ENCODE measurements at regions not wholly inside any gene's neighbourhood (a gene's known extent, or its start where the extent isn't known, plus 50 kb on each side); places are given as distances from the start of the nearest gene placed in this dataset.

- no peak for DNase-seq (ENCODE audit: low read depth in 2 of 2)
Observed at GRCh38 chr10:10938676-10939075, 79.0 kb upstream of the CELF2 start.

- DNase-seq (ENCODE audit: low read depth in 2 of 2), result no peak
Observed at GRCh38 chr10:10941127-10941730, 76.4 kb upstream of the CELF2 start.

GRCh38 chr10:10942441-10942840 lies 75.2 kb upstream of the CELF2 start:
- DNase-seq (ENCODE audit: low read depth in 2 of 2), result no peak

GRCh38 chr10:10946081-10946480 lies 71.6 kb upstream of the CELF2 start:
- no peak for DNase-seq (ENCODE audit: low read depth in 2 of 2)

GRCh38 chr10:10946801-10947200 lies 70.9 kb upstream of the CELF2 start:
- no peak for DNase-seq (ENCODE audit: low read depth in 2 of 2)

- no peak for DNase-seq (ENCODE audit: low read depth in 2 of 2)
Observed at GRCh38 chr10:10951675-10952074, 66.0 kb upstream of the CELF2 start.

GRCh38 chr10:10952800-10953199 lies 64.9 kb upstream of the CELF2 start:
- no peak for DNase-seq (ENCODE audit: low read depth in 2 of 2)

- DNase-seq (ENCODE audit: low read depth in 2 of 2), result no peak
Observed at GRCh38 chr10:10956681-10957542, 60.8 kb upstream of the CELF2 start.

GRCh38 chr10:10958041-10958440 lies 59.6 kb upstream of the CELF2 start:
- no peak for DNase-seq (ENCODE audit: low read depth in 2 of 2)

- DNase-seq (ENCODE audit: low read depth in 2 of 2), result no peak
Observed at GRCh38 chr10:10959666-10960065, 58.0 kb upstream of the CELF2 start.

- no peak for DNase-seq (ENCODE audit: low read depth in 2 of 2)
Observed at GRCh38 chr10:10960534-10960933, 57.1 kb upstream of the CELF2 start.

- DNase-seq (ENCODE audit: low read depth in 2 of 2), result no peak
Observed at GRCh38 chr10:10961072-10961471, 56.6 kb upstream of the CELF2 start.

GRCh38 chr10:10967029-10967428 lies 50.6 kb upstream of the CELF2 start:
- DNase-seq (ENCODE audit: low read depth in 2 of 2), result no peak

GRCh38 chr10:10967581-10968256 lies 50.0 kb upstream of the CELF2 start:
- no peak for DNase-seq (ENCODE audit: low read depth in 2 of 2)

Measured in stimulated activated CD4-positive, alpha-beta T cell treated with anti-CD3 and anti-CD28 coated beads, Interleukin-12 subunit alpha, Interleukin-12 subunit beta, amount 100 ng/mL, for 24 hours (primary cell).